WTC11 (cell line): ENCODE measurements at regions not wholly inside any gene's neighbourhood (a gene's known extent, or its start where the extent isn't known, plus 50 kb on each side); places are given as distances from the start of the nearest gene placed in this dataset.

ENCODE experiments used
- ATAC-seq: fragments of 200-7000 bp; cut with Tn5 transposase; 2 replicates; pipeline ENCODE4 v1.10.0; 2021; ENCODE audit warnings: mild to moderate bottlenecking, moderate library complexity
- CTCF ChIA-PET: fragments of 300-600 bp; sonication (Branson Sonifier 250); formaldehyde crosslinking; loops from one replicate; lab custom pipeline; 2021; ENCODE audit warnings: antibody characterized with exemption; lab: Charles Lee
- POLR2A ChIA-PET: fragments of 350-600 bp; sonication (Branson Sonifier 250); formaldehyde crosslinking; loops from one replicate; lab custom pipeline; 2021; ENCODE audit warnings: antibody characterized with exemption; lab: Charles Lee
- DNase-seq: peaks from one replicate; pipeline ENCODE4 v3.0.0; 2021; ENCODE audit warnings: low spot score
- H3K27ac Mint-ChIP-seq: 2 replicates; pipeline ENCODE4 v1.8.0; 2021; ENCODE audit warnings: mixed read lengths
- H3K27me3 Mint-ChIP-seq: 2 replicates; pipeline ENCODE4 v1.8.0; 2021; ENCODE audit warnings: low read depth, mild to moderate bottlenecking, moderate library complexity, mixed read lengths
- H3K36me3 Mint-ChIP-seq: 2 replicates; pipeline ENCODE4 v1.8.0; 2021; ENCODE audit warnings: mixed read lengths
- H3K4me1 Mint-ChIP-seq: 2 replicates; pipeline ENCODE4 v1.8.0; 2022; ENCODE audit warnings: mixed read lengths
- H3K4me3 Mint-ChIP-seq: 2 replicates; pipeline ENCODE4 v1.8.0; 2021; ENCODE audit warnings: mild to moderate bottlenecking, moderate library complexity, mixed read lengths
- H3K9me3 Mint-ChIP-seq: 2 replicates; pipeline ENCODE4 v1.8.0; 2021; ENCODE audit warnings: mixed read lengths
- CREB1 ChIP-seq: sonication (generic); formaldehyde crosslinking; IDR thresholded peaks from 2 replicates; pipeline ENCODE4 v1.8.0; 2023; ENCODE audit warnings: mild to moderate bottlenecking, missing genetic modification reagents
- ESRRA ChIP-seq: sonication (generic); formaldehyde crosslinking; IDR thresholded peaks from 2 replicates; pipeline ENCODE4 v1.8.1; 2022; ENCODE audit warnings: mild to moderate bottlenecking, missing genetic modification reagents, borderline replicate concordance
- FOXJ3 ChIP-seq: sonication (generic); formaldehyde crosslinking; IDR thresholded peaks from 2 replicates; pipeline ENCODE4 v1.9.0; 2021; ENCODE audit warnings: missing genetic modification reagents, mild to moderate bottlenecking, borderline replicate concordance
- JAZF1 ChIP-seq: fragments of 250-450 bp; sonication (Bioruptor Pico); IDR thresholded peaks from 2 replicates; pipeline ENCODE4 v1.9.0; 2021; ENCODE audit warnings: moderate library complexity, mild to moderate bottlenecking, inconsistent platforms
- KAT7 ChIP-seq: sonication (generic); formaldehyde crosslinking; IDR thresholded peaks from 2 replicates; pipeline ENCODE4 v1.8.1; 2023; ENCODE audit warnings: missing genetic modification reagents, mild to moderate bottlenecking, borderline replicate concordance
- MXD4 ChIP-seq: fragments of 250-450 bp; sonication (Bioruptor Pico); IDR thresholded peaks from 2 replicates; pipeline ENCODE4 v1.8.0; 2021; ENCODE audit warnings: mild to moderate bottlenecking, moderate library complexity, borderline replicate concordance
- MYBL2 ChIP-seq: sonication (generic); formaldehyde crosslinking; IDR thresholded peaks from 2 replicates; pipeline ENCODE4 v1.8.1; 2023; ENCODE audit warnings: mild to moderate bottlenecking, moderate library complexity, missing genetic modification reagents
- NFATC4 ChIP-seq: fragments of 250-450 bp; sonication (Bioruptor Pico); IDR thresholded peaks from 2 replicates; pipeline ENCODE4 v1.9.0; 2021; ENCODE audit warnings: mild to moderate bottlenecking
- RORB ChIP-seq: fragments of 250-450 bp; sonication (Bioruptor Pico); IDR thresholded peaks from 2 replicates; pipeline ENCODE4 v1.9.0; 2021; ENCODE audit warnings: mild to moderate bottlenecking
- SMAD4 ChIP-seq: sonication (generic); formaldehyde crosslinking; IDR thresholded peaks from 2 replicates; pipeline ENCODE4 v1.8.0; 2022; ENCODE audit warnings: mild to moderate bottlenecking, missing genetic modification reagents
- SOX15 ChIP-seq: fragments of 250-450 bp; sonication (Bioruptor Pico); IDR thresholded peaks from 2 replicates; pipeline ENCODE4 v1.9.0; 2021; ENCODE audit warnings: mild to moderate bottlenecking
- ZNF121 ChIP-seq: sonication (generic); formaldehyde crosslinking; IDR thresholded peaks from 2 replicates; pipeline ENCODE4 v1.8.0; 2023; ENCODE audit warnings: missing genetic modification reagents
- ZNF219 ChIP-seq: sonication (generic); formaldehyde crosslinking; IDR thresholded peaks from 2 replicates; pipeline ENCODE4 v1.8.0; 2023; ENCODE audit warnings: missing genetic modification reagents, mild to moderate bottlenecking, borderline replicate concordance
- ZNF416 ChIP-seq: fragments of 250-450 bp; sonication (Bioruptor Pico); IDR thresholded peaks from 2 replicates; pipeline ENCODE4 v1.9.0; 2021; ENCODE audit warnings: mild to moderate bottlenecking, inconsistent platforms
- ZNF671 ChIP-seq: fragments of 250-450 bp; sonication (Bioruptor Pico); IDR thresholded peaks from 2 replicates; pipeline ENCODE4 v1.8.0; 2021; ENCODE audit warnings: mild to moderate bottlenecking
- TF ChIP-seq, protein P1 (sequence below): fragments of 250-450 bp; sonication (Bioruptor Pico); IDR thresholded peaks from 2 replicates; pipeline ENCODE4 v1.9.0; 2021; ENCODE audit warnings: mild to moderate bottlenecking, borderline replicate concordance
- TF ChIP-seq, protein P2 (sequence below): sonication (generic); formaldehyde crosslinking; IDR thresholded peaks from 2 replicates; pipeline ENCODE4 v1.8.1; 2023; ENCODE audit warnings: mild to moderate bottlenecking, missing genetic modification reagents, moderate library complexity
- TF ChIP-seq, protein P3 (sequence below): sonication (generic); formaldehyde crosslinking; IDR thresholded peaks from 2 replicates; pipeline ENCODE4 v1.8.1; 2022; ENCODE audit warnings: low read depth, mild to moderate bottlenecking, moderate library complexity, missing genetic modification reagents, borderline replicate concordance
- TF ChIP-seq, protein P4 (sequence below): fragments of 250-450 bp; sonication (Bioruptor Pico); conservative IDR thresholded peaks from 2 replicates; pipeline ENCODE4 v1.9.0; 2021; ENCODE audit warnings: mild to moderate bottlenecking
- TF ChIP-seq, protein P5 (sequence below): sonication (generic); formaldehyde crosslinking; IDR thresholded peaks from 2 replicates; pipeline ENCODE4 v1.8.1; 2022; ENCODE audit warnings: mild to moderate bottlenecking, moderate library complexity, missing genetic modification reagents
- TF ChIP-seq, protein P6 (sequence below): sonication (generic); formaldehyde crosslinking; IDR thresholded peaks from 2 replicates; pipeline ENCODE4 v1.8.1; 2022; ENCODE audit warnings: missing genetic modification reagents, borderline replicate concordance

DNA sequence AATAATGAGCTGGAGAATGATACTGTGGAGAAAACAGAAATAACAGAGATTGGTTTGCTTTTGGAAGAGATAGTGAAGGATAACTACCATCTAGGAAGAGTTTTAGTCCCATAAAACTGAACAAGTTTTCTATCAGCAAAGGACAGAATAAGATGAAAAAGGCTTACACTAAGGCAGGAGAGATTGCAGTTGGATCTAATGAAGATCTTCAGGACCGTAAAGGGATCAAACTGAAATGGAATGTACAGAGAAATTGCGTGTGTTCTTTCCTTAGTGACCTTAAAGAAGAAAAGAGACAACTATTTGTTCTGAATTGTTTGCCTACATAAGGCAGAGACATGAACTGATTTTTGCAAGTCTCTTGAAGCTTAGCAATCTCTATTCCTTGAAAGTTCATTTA lies 191.7 kb upstream of the MTPN start:
- Mint-ChIP-seq H3K27me3 (no peaks in the 10 kb centered on the region), H3K4me3 (no peak overlapping the region), H3K36me3 (no peaks in the 10 kb centered on the region), H3K4me1 (no peaks in the 10 kb centered on the region), H3K9me3 (no peaks in the 10 kb centered on the region), H3K27ac (no peak overlapping the region)
- ChIA-PET CTCF (no interaction called here), POLR2A (no interaction called here)
- DNase-seq (no peak), ATAC-seq (no peak)
- TF ChIP-seq SMAD4 (CRISPR knock-in tag) = no peak

DNA sequence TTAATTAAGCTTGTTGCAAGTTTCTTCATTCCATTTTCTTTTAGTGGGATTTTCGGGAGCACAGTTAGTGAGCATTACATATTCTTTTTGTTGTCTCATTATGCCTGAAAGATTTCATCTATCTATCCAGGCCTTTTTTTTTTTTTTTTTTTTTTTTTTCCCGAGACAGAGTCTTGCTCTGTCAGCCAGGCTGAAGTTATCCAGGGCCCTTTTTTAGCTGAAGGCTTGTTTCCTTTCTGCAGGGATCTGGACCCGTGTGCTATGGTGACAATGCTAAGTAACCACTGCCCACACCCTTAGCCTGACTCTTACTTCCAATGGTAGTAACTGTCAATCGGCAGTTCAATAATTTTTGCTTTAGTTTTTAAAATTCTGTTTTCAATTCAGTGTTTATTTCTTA lies 190.8 kb upstream of the MTPN start:
- Mint-ChIP-seq H3K27ac (no peak overlapping the region), H3K4me1 (no peaks in the 10 kb centered on the region)
- no peak for DNase-seq
- TF ChIP-seq, protein P1, sequence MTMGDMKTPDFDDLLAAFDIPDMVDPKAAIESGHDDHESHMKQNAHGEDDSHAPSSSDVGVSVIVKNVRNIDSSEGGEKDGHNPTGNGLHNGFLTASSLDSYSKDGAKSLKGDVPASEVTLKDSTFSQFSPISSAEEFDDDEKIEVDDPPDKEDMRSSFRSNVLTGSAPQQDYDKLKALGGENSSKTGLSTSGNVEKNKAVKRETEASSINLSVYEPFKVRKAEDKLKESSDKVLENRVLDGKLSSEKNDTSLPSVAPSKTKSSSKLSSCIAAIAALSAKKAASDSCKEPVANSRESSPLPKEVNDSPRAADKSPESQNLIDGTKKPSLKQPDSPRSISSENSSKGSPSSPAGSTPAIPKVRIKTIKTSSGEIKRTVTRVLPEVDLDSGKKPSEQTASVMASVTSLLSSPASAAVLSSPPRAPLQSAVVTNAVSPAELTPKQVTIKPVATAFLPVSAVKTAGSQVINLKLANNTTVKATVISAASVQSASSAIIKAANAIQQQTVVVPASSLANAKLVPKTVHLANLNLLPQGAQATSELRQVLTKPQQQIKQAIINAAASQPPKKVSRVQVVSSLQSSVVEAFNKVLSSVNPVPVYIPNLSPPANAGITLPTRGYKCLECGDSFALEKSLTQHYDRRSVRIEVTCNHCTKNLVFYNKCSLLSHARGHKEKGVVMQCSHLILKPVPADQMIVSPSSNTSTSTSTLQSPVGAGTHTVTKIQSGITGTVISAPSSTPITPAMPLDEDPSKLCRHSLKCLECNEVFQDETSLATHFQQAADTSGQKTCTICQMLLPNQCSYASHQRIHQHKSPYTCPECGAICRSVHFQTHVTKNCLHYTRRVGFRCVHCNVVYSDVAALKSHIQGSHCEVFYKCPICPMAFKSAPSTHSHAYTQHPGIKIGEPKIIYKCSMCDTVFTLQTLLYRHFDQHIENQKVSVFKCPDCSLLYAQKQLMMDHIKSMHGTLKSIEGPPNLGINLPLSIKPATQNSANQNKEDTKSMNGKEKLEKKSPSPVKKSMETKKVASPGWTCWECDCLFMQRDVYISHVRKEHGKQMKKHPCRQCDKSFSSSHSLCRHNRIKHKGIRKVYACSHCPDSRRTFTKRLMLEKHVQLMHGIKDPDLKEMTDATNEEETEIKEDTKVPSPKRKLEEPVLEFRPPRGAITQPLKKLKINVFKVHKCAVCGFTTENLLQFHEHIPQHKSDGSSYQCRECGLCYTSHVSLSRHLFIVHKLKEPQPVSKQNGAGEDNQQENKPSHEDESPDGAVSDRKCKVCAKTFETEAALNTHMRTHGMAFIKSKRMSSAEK (CRISPR knock-in tag) = no peak
- TF ChIP-seq ZNF121 = no peak
- TF ChIP-seq ESRRA (CRISPR knock-in tag) = no peak
- no peak for TF ChIP-seq FOXJ3 (CRISPR knock-in tag)
- TF ChIP-seq, protein P2, sequence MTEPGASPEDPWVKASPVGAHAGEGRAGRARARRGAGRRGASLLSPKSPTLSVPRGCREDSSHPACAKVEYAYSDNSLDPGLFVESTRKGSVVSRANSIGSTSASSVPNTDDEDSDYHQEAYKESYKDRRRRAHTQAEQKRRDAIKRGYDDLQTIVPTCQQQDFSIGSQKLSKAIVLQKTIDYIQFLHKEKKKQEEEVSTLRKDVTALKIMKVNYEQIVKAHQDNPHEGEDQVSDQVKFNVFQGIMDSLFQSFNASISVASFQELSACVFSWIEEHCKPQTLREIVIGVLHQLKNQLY (CRISPR knock-in tag) = no peak
- no peak for TF ChIP-seq CREB1
- no peak for TF ChIP-seq SMAD4 (CRISPR knock-in tag)
- no peak for TF ChIP-seq MYBL2
- TF ChIP-seq MXD4 = no peak
- no peak for TF ChIP-seq ZNF219 (CRISPR knock-in tag)
- TF ChIP-seq, protein P3, sequence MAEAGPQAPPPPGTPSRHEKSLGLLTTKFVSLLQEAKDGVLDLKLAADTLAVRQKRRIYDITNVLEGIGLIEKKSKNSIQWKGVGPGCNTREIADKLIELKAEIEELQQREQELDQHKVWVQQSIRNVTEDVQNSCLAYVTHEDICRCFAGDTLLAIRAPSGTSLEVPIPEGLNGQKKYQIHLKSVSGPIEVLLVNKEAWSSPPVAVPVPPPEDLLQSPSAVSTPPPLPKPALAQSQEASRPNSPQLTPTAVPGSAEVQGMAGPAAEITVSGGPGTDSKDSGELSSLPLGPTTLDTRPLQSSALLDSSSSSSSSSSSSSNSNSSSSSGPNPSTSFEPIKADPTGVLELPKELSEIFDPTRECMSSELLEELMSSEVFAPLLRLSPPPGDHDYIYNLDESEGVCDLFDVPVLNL (CRISPR knock-in tag) = no peak
- no peak for TF ChIP-seq NFATC4 (CRISPR knock-in tag)
- TF ChIP-seq RORB (CRISPR knock-in tag) = no peak
- TF ChIP-seq JAZF1 = no peak
- TF ChIP-seq, all 79 proteins: peak for 0
- Mint-ChIP-seq H3K9me3 (no peaks in the 10 kb centered on the region), H3K36me3 (no peaks in the 10 kb centered on the region), H3K4me3 (no peak overlapping the region), H3K27me3 (no peaks in the 10 kb centered on the region)
- ChIA-PET CTCF (no interaction called here), POLR2A (interaction anchor here (0.7 kb wide), 3 partner anchors 10 to 562 kb away, joined by 3 to 6 read pairs (median 5); no protein-coding TSS in a partner anchor)
- ATAC-seq = no peak

DNA sequence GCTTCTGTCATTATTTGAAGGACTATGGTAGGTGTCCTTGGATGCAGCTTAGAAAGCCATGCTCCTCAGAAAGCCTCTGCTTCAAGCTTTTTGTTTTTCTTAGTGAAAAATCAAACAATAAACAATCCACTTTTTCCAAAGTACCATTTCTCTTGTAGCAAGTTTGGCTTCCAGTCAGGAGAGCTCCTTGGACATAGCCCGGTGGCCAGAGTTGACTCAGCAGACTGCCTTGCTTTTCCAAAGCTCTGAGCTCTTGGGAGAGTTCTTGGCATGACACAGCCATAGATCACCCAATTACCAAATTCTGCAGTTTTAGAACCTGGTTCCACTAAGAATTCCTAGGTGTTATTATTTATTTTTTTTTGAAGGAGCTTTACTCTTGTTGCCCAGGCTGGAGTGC lies 189.4 kb upstream of the MTPN start:
- POLR2A ChIA-PET = no interaction called here
- H3K4me1 Mint-ChIP-seq = no peaks in the 10 kb centered on the region
- no peak overlapping the region for H3K4me3 Mint-ChIP-seq
- no peaks in the 10 kb centered on the region for H3K36me3 Mint-ChIP-seq
- no peak overlapping the region for H3K27ac Mint-ChIP-seq
- DNase-seq (no peak), ATAC-seq (no peak)
- CTCF ChIA-PET = no interaction called here
- H3K27me3 Mint-ChIP-seq = no peaks in the 10 kb centered on the region
- no peaks in the 10 kb centered on the region for H3K9me3 Mint-ChIP-seq
- TF ChIP-seq MYBL2 (no peak), ZNF219 (CRISPR knock-in tag) (no peak), KAT7 (CRISPR knock-in tag) (no peak), SOX15 (CRISPR knock-in tag) (no peak), ZNF416 (CRISPR knock-in tag) (no peak), ESRRA (CRISPR knock-in tag) (no peak), ZNF671 (CRISPR knock-in tag) (no peak)
- TF ChIP-seq, protein P4, sequence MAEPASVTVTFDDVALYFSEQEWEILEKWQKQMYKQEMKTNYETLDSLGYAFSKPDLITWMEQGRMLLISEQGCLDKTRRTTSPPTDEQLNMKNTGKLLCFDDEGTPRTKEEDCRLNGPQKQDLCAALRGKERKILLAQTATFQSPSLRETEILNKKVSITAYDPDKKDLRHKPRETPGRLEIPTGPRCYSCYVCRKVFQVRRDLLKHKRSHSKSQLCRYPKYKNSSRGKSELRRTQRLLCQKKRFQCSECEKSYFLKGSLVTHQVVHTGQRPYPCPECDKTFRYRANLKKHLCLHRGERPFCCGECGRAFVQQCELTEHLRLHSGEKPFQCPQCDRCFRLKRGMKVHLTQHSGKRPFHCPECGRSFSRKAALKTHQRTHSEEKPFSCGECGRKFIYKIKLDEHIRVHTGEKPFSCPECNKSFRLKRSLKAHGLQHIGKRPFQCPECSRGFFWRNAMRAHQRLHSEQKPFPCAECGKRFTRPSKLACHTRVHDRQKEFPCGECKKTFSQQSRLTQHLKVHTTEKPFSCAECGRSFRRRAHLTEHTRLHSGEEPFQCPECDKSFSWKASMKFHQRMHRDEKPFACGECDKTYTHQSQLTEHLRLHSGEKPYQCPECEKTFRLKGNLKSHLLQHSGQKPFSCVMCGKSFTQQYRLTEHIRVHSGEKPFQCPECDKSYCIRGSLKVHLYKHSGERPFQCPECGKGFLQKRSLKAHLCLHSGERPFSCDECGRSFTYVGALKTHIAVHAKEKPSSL (CRISPR knock-in tag) = no peak
- TF ChIP-seq, protein P5, sequence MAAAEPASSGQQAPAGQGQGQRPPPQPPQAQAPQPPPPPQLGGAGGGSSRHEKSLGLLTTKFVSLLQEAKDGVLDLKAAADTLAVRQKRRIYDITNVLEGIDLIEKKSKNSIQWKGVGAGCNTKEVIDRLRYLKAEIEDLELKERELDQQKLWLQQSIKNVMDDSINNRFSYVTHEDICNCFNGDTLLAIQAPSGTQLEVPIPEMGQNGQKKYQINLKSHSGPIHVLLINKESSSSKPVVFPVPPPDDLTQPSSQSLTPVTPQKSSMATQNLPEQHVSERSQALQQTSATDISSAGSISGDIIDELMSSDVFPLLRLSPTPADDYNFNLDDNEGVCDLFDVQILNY = no peak
- TF ChIP-seq, protein P6, sequence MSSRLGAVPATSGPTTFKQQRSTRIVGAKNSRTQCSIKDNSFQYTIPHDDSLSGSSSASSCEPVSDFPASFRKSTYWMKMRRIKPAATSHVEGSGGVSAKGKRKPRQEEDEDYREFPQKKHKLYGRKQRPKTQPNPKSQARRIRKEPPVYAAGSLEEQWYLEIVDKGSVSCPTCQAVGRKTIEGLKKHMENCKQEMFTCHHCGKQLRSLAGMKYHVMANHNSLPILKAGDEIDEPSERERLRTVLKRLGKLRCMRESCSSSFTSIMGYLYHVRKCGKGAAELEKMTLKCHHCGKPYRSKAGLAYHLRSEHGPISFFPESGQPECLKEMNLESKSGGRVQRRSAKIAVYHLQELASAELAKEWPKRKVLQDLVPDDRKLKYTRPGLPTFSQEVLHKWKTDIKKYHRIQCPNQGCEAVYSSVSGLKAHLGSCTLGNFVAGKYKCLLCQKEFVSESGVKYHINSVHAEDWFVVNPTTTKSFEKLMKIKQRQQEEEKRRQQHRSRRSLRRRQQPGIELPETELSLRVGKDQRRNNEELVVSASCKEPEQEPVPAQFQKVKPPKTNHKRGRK (CRISPR knock-in tag) = no peak
